ACC112 (cell line): ENCODE measurements at regions not wholly inside any gene's neighbourhood (a gene's known extent, or its start where the extent isn't known, plus 50 kb on each side); places are given as distances from the start of the nearest gene placed in this dataset.

Source experiments
- H2AFZ ChIP-seq: fragments of 200-600 bp; sonication (generic); one replicate; pipeline ENCODE4 v1.6.0; 2017; ENCODE audit warnings: antibody characterized with exemption, low read length; ENCODE audit not compliant: unreplicated experiment
- H3K27ac ChIP-seq: fragments of 200-600 bp; sonication (generic); 2 replicates; pipeline ENCODE4 v1.5.1; 2014; ENCODE audit warnings: low read depth, mild to moderate bottlenecking, antibody characterized with exemption, low read length, moderate library complexity
- H3K27me3 ChIP-seq: fragments of 200-600 bp; sonication (generic); 2 replicates; pipeline ENCODE4 v1.6.1; 2014; ENCODE audit warnings: mild to moderate bottlenecking, antibody characterized with exemption, low read length, moderate library complexity, mixed read lengths; ENCODE audit not compliant: insufficient read depth
- H3K36me3 ChIP-seq: fragments of 200-600 bp; sonication (generic); 2 replicates; pipeline ENCODE4 v1.6.1; 2016; ENCODE audit warnings: mild to moderate bottlenecking, antibody characterized with exemption, low read length, moderate library complexity, mixed read lengths; ENCODE audit not compliant: insufficient read depth
- H3K4me1 ChIP-seq: fragments of 200-600 bp; sonication (generic); one replicate; pipeline ENCODE4 v1.6.1; 2016; ENCODE audit warnings: low read length, mixed read lengths; ENCODE audit not compliant: insufficient read depth, unreplicated experiment, control insufficient read depth
- H3K4me3 ChIP-seq: fragments of 200-600 bp; sonication (generic); 2 replicates; pipeline ENCODE4 v1.5.1; 2014; ENCODE audit warnings: mild to moderate bottlenecking, low read depth, low read length
- H3K79me2 ChIP-seq: fragments of 200-600 bp; sonication (generic); one replicate; pipeline ENCODE4 v1.6.0; 2016; ENCODE audit warnings: low read length; ENCODE audit not compliant: control insufficient read depth, unreplicated experiment, insufficient read depth

DNA sequence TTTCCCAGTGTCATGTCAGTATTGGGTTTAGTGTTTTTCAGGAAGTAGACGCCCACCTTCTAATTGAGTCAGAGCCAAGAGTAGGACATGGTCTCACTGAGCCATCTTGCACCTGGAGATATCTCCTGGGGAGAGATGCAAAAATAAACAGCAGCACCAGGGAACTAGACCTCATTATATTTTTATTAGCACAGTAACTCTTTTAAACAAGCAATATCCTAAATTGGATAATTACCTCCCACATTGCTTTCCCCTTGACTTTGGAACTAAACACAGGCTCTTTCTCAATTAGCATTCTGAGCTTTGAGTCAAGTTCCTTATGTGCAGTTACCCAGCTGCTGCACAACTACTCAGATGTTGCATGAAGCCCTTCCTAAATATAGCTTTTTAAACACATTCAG, 175.4 kb downstream of the IBTK start:
- no peaks in the 10 kb centered on the region for H3K79me2 ChIP-seq
- H2AFZ ChIP-seq = no peak overlapping the region
- H3K36me3 ChIP-seq = no peaks in the 10 kb centered on the region
- no peak overlapping the region for H3K4me3 ChIP-seq
- H3K27me3 ChIP-seq = no peaks in the 10 kb centered on the region
- no peak overlapping the region for H3K27ac ChIP-seq
- H3K4me1 ChIP-seq = peaks cover 34% of the 10 kb centered on the region

DNA sequence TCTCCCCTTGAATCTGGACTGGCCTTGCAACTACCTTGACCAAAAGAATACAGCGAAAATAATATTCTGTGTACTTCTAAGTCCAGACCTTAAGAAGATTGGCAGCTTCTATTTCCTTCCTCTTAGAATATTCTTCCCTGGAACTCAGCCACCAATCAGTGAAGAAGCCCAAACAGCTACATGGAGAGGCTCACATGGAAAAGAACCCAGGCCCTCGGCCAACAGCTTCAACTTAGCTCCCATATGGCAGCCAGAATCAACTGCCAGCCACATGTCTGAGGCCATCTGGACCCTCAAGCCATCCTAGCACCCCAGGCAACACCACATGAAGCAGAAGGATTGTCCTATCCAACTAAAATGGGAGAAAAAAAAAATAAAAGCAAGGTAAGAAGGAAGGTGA, 178.8 kb downstream of the IBTK start:
- Histone ChIP-seq H3K27me3 (no peaks in the 10 kb centered on the region), H3K36me3 (no peaks in the 10 kb centered on the region), H2AFZ (no peak overlapping the region), H3K79me2 (no peaks in the 10 kb centered on the region), H3K4me3 (no peak overlapping the region), H3K27ac (no peak overlapping the region), H3K4me1 (peaks cover 19% of the 10 kb centered on the region)

DNA sequence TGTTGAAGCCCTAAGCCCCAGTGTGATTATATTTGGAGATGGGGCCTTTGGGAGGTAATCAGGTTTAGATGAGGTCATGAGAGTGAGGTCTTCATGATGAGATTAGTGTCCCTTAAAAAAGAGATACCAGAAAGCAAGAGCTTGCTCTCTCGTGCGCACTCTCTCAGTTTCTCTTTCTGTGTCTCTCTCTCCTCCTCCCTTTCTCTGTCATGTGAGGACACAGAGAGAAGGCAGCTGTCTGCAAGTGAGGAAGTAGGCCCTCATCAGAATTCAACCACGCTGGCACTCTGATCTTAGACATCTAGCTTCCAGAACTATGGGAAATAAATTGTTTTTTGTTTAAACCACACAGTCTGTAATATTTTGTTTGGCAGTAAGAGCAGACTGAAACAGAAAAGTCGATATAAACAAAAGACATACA, 180.5 kb downstream of the IBTK start:
- peak overlapping the region; percentile 67 for H2AFZ ChIP-seq
- no peak overlapping the region for H3K4me3 ChIP-seq
- no peak overlapping the region for H3K27ac ChIP-seq
- no peaks in the 10 kb centered on the region for H3K36me3 ChIP-seq
- H3K79me2 ChIP-seq = no peaks in the 10 kb centered on the region
- no peaks in the 10 kb centered on the region for H3K27me3 ChIP-seq
- H3K4me1 ChIP-seq = peaks cover 6% of the 10 kb centered on the region

DNA sequence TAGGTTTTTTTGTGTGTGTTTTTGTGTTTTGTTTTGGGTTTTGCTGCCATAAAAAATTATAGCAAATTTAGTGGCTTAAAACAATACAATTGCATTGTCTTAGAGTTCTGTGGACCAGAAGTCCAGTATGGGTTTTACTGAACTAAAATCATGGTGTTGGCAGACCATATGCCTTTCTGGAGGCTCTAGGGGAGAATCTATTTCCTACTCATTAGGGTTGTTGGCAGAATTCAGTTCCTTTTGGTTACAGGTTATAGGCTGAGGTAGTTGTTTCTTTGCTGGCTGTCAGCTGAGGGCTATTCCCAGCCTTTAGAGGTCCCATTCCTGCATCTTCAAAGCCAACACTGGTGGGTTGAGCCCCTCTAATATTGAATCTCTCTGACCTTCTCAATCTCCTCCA, 181.3 kb downstream of the IBTK start:
- Histone ChIP-seq H3K27ac (no peak overlapping the region), H3K27me3 (no peaks in the 10 kb centered on the region), H2AFZ (no peak overlapping the region), H3K36me3 (no peaks in the 10 kb centered on the region), H3K4me1 (no peaks in the 10 kb centered on the region), H3K79me2 (no peaks in the 10 kb centered on the region), H3K4me3 (no peak overlapping the region)

DNA sequence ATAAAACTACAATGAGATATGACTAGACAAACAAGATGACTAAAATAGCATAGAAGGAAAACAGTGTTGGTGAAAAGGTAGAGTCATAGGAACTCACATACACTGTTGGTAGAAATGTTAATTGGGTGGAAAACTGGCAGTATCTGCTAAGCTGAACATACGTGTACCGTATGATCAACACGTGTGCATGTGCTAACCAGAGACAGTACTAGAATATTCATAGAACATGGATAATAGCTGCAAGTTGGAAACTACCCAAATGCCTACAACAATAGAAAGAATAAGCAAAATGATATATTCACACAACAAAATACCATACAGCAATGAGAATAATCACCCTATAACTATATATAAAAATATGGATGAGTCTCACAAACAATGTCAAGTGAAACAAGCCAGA, 184.0 kb downstream of the IBTK start:
- H3K4me1 ChIP-seq = no peaks in the 10 kb centered on the region
- no peak overlapping the region for H2AFZ ChIP-seq

DNA sequence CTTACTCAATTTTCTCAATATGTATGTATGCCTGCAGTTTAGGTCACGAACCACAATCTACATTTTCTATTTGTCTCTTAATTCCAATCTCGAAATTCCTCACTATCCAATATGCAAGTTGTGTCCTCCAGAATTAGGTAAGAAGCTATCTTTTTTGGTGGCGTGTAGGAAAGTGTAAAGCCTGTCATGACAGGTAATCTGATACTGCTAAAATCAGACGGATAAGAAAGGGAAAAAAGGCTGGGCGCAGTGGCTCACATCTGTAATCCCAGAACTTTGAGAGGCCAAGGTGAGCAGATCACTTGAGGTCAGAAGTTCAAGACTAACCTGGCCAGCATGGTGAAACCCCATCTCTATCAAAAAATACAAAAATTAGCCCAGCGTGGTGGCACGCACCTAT, 185.3 kb downstream of the IBTK start:
- Histone ChIP-seq H3K4me3 (no peak overlapping the region), H2AFZ (no peak overlapping the region), H3K27ac (no peak overlapping the region), H3K27me3 (no peaks in the 10 kb centered on the region), H3K36me3 (no peaks in the 10 kb centered on the region), H3K79me2 (no peaks in the 10 kb centered on the region), H3K4me1 (peaks cover 3% of the 10 kb centered on the region)

More for the DNA sequence above, 184.0 kb downstream of the IBTK start:
- Histone ChIP-seq H3K36me3 (no peaks in the 10 kb centered on the region), H3K27me3 (no peaks in the 10 kb centered on the region), H3K4me3 (no peak overlapping the region), H3K27ac (no peak overlapping the region), H3K79me2 (no peaks in the 10 kb centered on the region)

DNA sequence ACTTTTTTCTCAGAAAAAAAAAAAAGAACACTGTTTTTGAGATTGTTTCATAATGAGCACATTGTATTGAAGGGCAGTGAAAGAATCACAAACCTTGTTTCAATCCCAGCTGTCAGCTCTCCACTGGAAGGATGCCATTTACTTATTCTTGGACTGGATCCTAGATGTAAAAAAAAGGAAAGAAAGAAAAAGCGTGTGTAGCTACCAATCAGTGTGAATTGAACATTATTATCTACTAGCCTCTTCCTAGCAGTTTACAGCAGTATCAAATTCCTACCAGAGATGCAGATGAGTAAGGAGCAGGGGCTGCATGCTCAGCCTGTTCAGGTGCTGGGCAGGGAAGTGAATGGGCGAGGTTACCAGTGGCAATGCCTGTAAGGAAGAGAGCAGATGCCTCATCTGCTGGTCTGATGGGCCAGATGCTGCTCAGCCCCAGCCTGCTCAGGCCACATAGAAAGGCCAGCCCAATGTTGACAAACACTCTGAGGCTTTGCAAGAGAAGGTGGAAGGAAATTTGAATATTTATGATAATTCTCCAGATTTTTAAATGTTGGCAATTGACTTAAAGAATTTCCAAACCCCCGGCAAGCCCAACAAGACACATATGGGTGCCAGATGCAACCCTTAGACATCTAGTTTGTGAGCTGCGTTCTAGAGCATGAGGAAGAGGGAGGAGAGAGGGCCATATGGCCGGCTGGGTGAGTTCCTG, 189.5 kb downstream of the IBTK start:
- no peak overlapping the region for H3K4me3 ChIP-seq
- H3K27me3 ChIP-seq = no peaks in the 10 kb centered on the region
- no peak overlapping the region for H3K27ac ChIP-seq
- H3K4me1 ChIP-seq = peaks cover 3% of the 10 kb centered on the region
- H3K79me2 ChIP-seq = no peaks in the 10 kb centered on the region
- no peaks in the 10 kb centered on the region for H3K36me3 ChIP-seq
- H2AFZ ChIP-seq = no peak overlapping the region

DNA sequence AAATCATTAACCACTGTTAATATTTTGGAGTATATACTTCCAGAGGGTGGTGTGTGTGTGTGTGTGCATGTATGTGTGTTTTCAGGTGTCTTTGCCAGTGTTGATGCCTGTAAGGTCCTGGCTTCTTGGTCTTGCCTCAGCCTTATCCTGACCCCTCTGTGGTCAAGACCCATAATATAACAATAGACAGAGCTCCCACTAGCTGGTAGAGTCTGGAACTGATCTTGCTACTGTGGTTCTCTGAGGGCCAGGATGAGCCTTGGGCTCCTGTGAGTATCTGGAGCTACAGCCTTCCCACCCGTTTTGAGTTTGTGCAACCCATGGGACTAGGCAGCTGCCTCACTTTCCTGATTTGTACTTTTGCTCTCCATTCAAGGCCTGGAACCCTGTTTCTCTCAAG, 191.0 kb downstream of the IBTK start:
- no peak overlapping the region for H3K4me3 ChIP-seq
- no peak overlapping the region for H2AFZ ChIP-seq
- no peaks in the 10 kb centered on the region for H3K27me3 ChIP-seq
- H3K36me3 ChIP-seq = no peaks in the 10 kb centered on the region
- no peaks in the 10 kb centered on the region for H3K79me2 ChIP-seq
- no peak overlapping the region for H3K27ac ChIP-seq
- H3K4me1 ChIP-seq = peaks cover 3% of the 10 kb centered on the region

DNA sequence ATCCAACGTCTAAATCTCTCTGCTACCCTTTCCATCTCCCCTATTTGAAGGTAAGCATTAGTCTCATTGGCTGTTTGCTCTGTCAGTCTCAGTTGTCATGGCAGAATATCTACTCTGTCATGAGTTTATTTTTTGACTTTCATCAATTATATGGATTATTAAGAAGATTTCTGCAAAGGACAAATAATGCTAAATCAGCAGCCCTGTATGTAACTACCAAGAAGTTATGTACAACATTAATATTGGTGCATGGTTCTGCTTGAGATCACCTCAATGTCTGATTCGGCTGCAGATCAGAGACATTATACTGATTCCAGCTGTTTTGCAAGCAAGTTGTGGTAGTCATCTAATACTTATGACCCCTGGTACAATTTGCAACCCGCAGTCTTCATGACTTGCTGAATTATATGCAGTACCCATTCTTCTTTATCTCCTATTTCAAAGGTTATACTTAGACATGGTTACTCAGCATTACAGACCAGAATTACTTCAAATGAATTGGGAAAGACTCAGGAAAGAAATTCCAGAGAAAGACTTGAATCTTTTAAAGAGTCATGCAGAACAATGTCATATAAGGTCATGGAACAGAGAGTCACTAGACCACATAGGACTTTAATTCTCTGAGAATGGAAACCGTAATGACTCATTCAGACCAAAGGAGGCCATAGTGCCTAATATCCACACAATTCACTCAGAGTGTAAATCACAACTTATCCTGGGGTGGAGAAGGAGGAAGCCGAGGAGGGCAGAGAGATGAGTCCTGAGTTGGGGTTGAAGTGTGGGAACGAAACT, 201.4 kb downstream of the IBTK start:
- Histone ChIP-seq H3K36me3 (no peaks in the 10 kb centered on the region), H3K4me3 (no peak overlapping the region), H3K27me3 (no peaks in the 10 kb centered on the region), H3K27ac (peak overlapping the region; percentile 89), H3K4me1 (peaks cover 20% of the 10 kb centered on the region), H3K79me2 (no peaks in the 10 kb centered on the region), H2AFZ (peak overlapping the region; percentile 18)

DNA sequence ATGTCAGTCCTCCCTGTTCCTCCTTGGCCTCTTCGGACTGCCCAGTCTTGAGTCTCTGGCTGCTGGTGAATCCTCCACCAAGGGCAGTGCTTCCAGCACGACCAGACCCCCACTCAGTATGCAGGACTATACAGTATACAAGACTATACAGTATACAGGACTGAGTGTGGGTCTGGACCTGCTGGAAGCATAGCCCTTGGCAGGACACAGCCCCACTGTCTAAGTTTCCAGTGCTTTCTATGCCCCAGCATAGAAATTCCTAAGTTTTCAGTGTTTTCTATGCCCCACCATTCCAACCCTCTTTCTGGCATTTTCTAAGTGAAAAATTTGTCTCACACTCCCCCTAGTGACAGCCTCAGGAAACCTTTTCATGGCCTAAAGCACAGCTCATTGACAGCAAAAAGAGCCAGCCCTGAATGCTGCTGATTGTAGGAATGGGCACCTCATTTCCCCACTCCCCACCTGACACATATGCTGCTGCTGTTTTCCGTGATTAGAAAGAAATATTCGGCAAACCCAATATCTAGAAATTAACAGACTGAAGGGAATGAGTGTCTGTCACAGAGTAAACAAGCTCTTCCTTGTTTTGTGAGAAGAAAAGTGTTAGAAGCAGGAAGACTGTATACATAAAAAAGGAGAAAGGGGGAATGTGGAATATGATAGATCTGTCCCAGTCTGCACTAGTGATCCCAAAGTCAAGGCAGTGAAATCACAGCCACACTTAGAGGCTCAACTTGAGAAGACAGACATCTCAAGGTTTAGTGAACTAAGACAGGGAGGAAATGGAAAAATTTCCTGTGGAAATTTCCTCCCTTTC, 206.9 kb downstream of the IBTK start:
- no peak overlapping the region for H3K4me3 ChIP-seq
- H3K27me3 ChIP-seq = no peaks in the 10 kb centered on the region
- H3K36me3 ChIP-seq = no peaks in the 10 kb centered on the region
- H3K27ac ChIP-seq = peak overlapping the region; percentile 5; the same call in 1 of the 2 replicates
- peak overlapping the region; percentile 28 for H2AFZ ChIP-seq
- no peaks in the 10 kb centered on the region for H3K79me2 ChIP-seq
- H3K4me1 ChIP-seq = peaks cover 17% of the 10 kb centered on the region
